ENCODE measurements at regions not wholly inside any gene's neighbourhood (a gene's known extent, or its start where the extent isn't known, plus 50 kb on each side); places are given as distances from the start of the nearest gene placed in this dataset.

- TF ChIP-seq POLR2A (IDR thresholded peaks at IDR 0.05) (no peak), CTCF (IDR thresholded peaks at IDR 0.05) (no peak), POLR2AphosphoS5 (IDR thresholded peaks at IDR 0.05) (no peak)
These were observed 251.1 kb downstream of the GLUD2 start for GRCh38 chrX:121298499-121298898.
